ENCODE measurements at regions not wholly inside any gene's neighbourhood (a gene's known extent, or its start where the extent isn't known, plus 50 kb on each side); places are given as distances from the start of the nearest gene placed in this dataset.
"Not testable (repeated sequence)": the region's sequence is repeated elsewhere in the genome, so short reads cannot be mapped to it uniquely, and the experiment has no call there.

- Histone ChIP-seq H3K4me1 (no peaks in the 10 kb centered on the region), H3K9me3 (peaks cover 0 to 12% (median 7%) of the 10 kb centered on the region in 4 donors), H3K36me3 (no peaks in the 10 kb centered on the region), H3K4me3 (no peak overlapping the region), H3K27ac (no peak overlapping the region), H3K27me3 (no peaks in the 10 kb centered on the region)
- WGBS, 5 donors, result 42 to 68% (median 63%) methylated on average over 3 of the region's 3 CpGs
- no peak for DNase-seq
- no peak for TF ChIP-seq POLR2A (IDR thresholded peaks at IDR 0.05)
- no peak for TF ChIP-seq CTCF (IDR thresholded peaks at IDR 0.05)
- no peak for TF ChIP-seq EP300 (IDR thresholded peaks at IDR 0.05)
- intact Hi-C loops (cut with DNase I; ENCODE audit: low total_unique reads), result no loop called here
Measured at GRCh38 chr4:66475596-66475995, 805.3 kb upstream of the EPHA5 start.

- DNase-seq, result no peak
- Histone ChIP-seq H3K4me1 (no peaks in the 10 kb centered on the region), H3K27ac (no peak overlapping the region), H3K4me3 (no peak overlapping the region), H3K27me3 (no peaks in the 10 kb centered on the region), H3K36me3 (no peaks in the 10 kb centered on the region), H3K9me3 (peaks cover 0 to 30% (median 13%) of the 10 kb centered on the region in 4 donors)
- no peak for TF ChIP-seq CTCF (IDR thresholded peaks at IDR 0.05)
- TF ChIP-seq POLR2AphosphoS5 (IDR thresholded peaks at IDR 0.05), result no peak
- no peak for TF ChIP-seq POLR2A (IDR thresholded peaks at IDR 0.05)
- TF ChIP-seq EP300 (IDR thresholded peaks at IDR 0.05), result no peak
- WGBS, 5 donors, result 74 to 91% (median 83%) methylated on average over 4 of the region's 4 CpGs
- intact Hi-C loops (cut with DNase I; ENCODE audit: low total_unique reads), result no loop called here
Measured at GRCh38 chr4:66465111-66465510, 794.8 kb upstream of the EPHA5 start.

GRCh38 chr4:66462890-66463289 lies 792.6 kb upstream of the EPHA5 start:
- H3K27me3 ChIP-seq; H3K4me1 ChIP-seq; H3K4me3 ChIP-seq; H3K36me3 ChIP-seq; intact Hi-C loops (cut with DNase I; ENCODE audit: low total_unique reads); DNase-seq; H3K27ac ChIP-seq: not testable (repeated sequence)
- peaks cover 0 to 30% (median 13%) of the 10 kb centered on the region in 4 donors for H3K9me3 ChIP-seq
- WGBS, 5 donors, result 64 to 76% (median 67%) methylated on average over 7 of the region's 7 CpGs

- DNase-seq, result no peak
- Histone ChIP-seq H3K27me3 (no peaks in the 10 kb centered on the region), H3K36me3 (no peaks in the 10 kb centered on the region), H3K4me3 (no peak overlapping the region), H3K4me1 (no peaks in the 10 kb centered on the region), H3K27ac (no peak overlapping the region), H3K9me3 (no peaks in the 10 kb centered on the region)
- TF ChIP-seq CTCF (IDR thresholded peaks at IDR 0.05), result no peak
- intact Hi-C loops (cut with DNase I; ENCODE audit: low total_unique reads), result no loop called here
Measured at GRCh38 chr4:66451741-66452140, 781.5 kb upstream of the EPHA5 start.

GRCh38 chr4:66443008-66443407 lies 772.7 kb upstream of the EPHA5 start:
- Histone ChIP-seq H3K27me3 (no peaks in the 10 kb centered on the region), H3K9me3 (no peaks in the 10 kb centered on the region), H3K4me3 (no peak overlapping the region), H3K36me3 (no peaks in the 10 kb centered on the region), H3K27ac (no peak overlapping the region), H3K4me1 (no peaks in the 10 kb centered on the region)
- intact Hi-C loops (cut with DNase I; ENCODE audit: low total_unique reads), result no loop called here
- DNase-seq, result no peak
- 80 to 91% (median 87%) methylated on average over 3 of the region's 3 CpGs for WGBS, 5 donors
- TF ChIP-seq EP300 (IDR thresholded peaks at IDR 0.05) (no peak), POLR2AphosphoS5 (IDR thresholded peaks at IDR 0.05) (no peak), POLR2A (IDR thresholded peaks at IDR 0.05) (no peak), CTCF (IDR thresholded peaks at IDR 0.05) (no peak)
